NT2/D1 (cell line): ENCODE measurements at regions not wholly inside any gene's neighbourhood (a gene's known extent, or its start where the extent isn't known, plus 50 kb on each side); places are given as distances from the start of the nearest gene placed in this dataset.

Experiments
- DNase-seq: peaks from one replicate; pipeline ENCODE4 v3.0.0-alpha.2; 2011; ENCODE audit warnings: low read depth, low spot score
- H3K27me3 ChIP-seq: 2 replicates; pipeline ENCODE4 v1.6.0; 2011; ENCODE audit warnings: mild to moderate bottlenecking; ENCODE audit not compliant: insufficient read length, insufficient read depth
- H3K36me3 ChIP-seq: 2 replicates; pipeline ENCODE4 v1.6.1; 2011; ENCODE audit warnings: mild to moderate bottlenecking, low read length, mixed read lengths; ENCODE audit not compliant: insufficient read depth, insufficient read length
- H3K4me1 ChIP-seq: 2 replicates; pipeline ENCODE4 v1.5.1; 2011; ENCODE audit not compliant: insufficient read depth, insufficient read length
- H3K4me3 ChIP-seq: 2 replicates; pipeline ENCODE4 v1.5.1; 2011; ENCODE audit warnings: low read depth; ENCODE audit not compliant: insufficient read length
- H3K9ac ChIP-seq: 2 replicates; pipeline ENCODE4 v1.6.0; 2011; ENCODE audit warnings: low read depth; ENCODE audit not compliant: insufficient read length
- H3K9me3 ChIP-seq: 2 replicates; pipeline ENCODE4 v1.5.1; 2011; ENCODE audit warnings: mild to moderate bottlenecking, low read length; ENCODE audit not compliant: insufficient read depth
- SUZ12 ChIP-seq: IDR thresholded peaks from 2 replicates; pipeline ENCODE4 v1.6.1; 2011; ENCODE audit not compliant: insufficient read length, insufficient read depth; ENCODE audit errors: extremely low read depth
- YY1 ChIP-seq: IDR thresholded peaks from 2 replicates; pipeline ENCODE4 v1.6.1; 2011; ENCODE audit not compliant: insufficient read length, insufficient read depth
- ZNF274 ChIP-seq: IDR thresholded peaks from 2 replicates; pipeline ENCODE4 v1.6.1; 2011; ENCODE audit warnings: mild to moderate bottlenecking, low read depth, low read length

GRCh38 chr1:189644970-189645369, 832.7 kb downstream of the BRINP3 start:
- no peaks in the 10 kb centered on the region for H3K36me3 ChIP-seq
- no peak overlapping the region for H3K9ac ChIP-seq
- no peak overlapping the region for H3K4me3 ChIP-seq
- no peaks in the 10 kb centered on the region for H3K4me1 ChIP-seq
- DNase-seq, result no peak
- H3K9me3 ChIP-seq, result no peaks in the 10 kb centered on the region
- TF ChIP-seq SUZ12, result no peak
- no peak for TF ChIP-seq ZNF274
- TF ChIP-seq YY1, result no peak
- H3K27me3 ChIP-seq, result no peaks in the 10 kb centered on the region

- DNase-seq, result no peak
- no peaks in the 10 kb centered on the region for H3K36me3 ChIP-seq
- no peak overlapping the region for H3K9ac ChIP-seq
- H3K4me1 ChIP-seq, result no peaks in the 10 kb centered on the region
- H3K4me3 ChIP-seq, result no peak overlapping the region
- no peak for TF ChIP-seq ZNF274
- TF ChIP-seq YY1, result no peak
- no peak for TF ChIP-seq SUZ12
- no peaks in the 10 kb centered on the region for H3K27me3 ChIP-seq
- H3K9me3 ChIP-seq, result no peaks in the 10 kb centered on the region
These were observed 831.6 kb downstream of the BRINP3 start for GRCh38 chr1:189646066-189646465.

GRCh38 chr1:189654906-189655305, 822.8 kb downstream of the BRINP3 start:
- H3K4me3 ChIP-seq, result no peak overlapping the region
- no peaks in the 10 kb centered on the region for H3K9me3 ChIP-seq
- H3K9ac ChIP-seq, result no peak overlapping the region
- no peaks in the 10 kb centered on the region for H3K27me3 ChIP-seq
- H3K36me3 ChIP-seq, result no peaks in the 10 kb centered on the region
- no peaks in the 10 kb centered on the region for H3K4me1 ChIP-seq
- no peak for DNase-seq
- no peak for TF ChIP-seq YY1
- no peak for TF ChIP-seq ZNF274
- TF ChIP-seq SUZ12, result no peak

- TF ChIP-seq YY1 (no peak), ZNF274 (no peak), SUZ12 (no peak)
- Histone ChIP-seq H3K36me3 (no peaks in the 10 kb centered on the region), H3K4me3 (no peak overlapping the region), H3K27me3 (no peaks in the 10 kb centered on the region), H3K4me1 (no peaks in the 10 kb centered on the region), H3K9ac (no peak overlapping the region), H3K9me3 (peaks cover under 1% of the 10 kb centered on the region; the same call in 1 of the 2 replicates)
- DNase-seq, result no peak
These were observed 820.8 kb downstream of the BRINP3 start for GRCh38 chr1:189656628-189657530.

GRCh38 chr1:189657715-189658114, 819.9 kb downstream of the BRINP3 start:
- no peak for DNase-seq
- Histone ChIP-seq H3K4me3 (no peak overlapping the region), H3K4me1 (no peaks in the 10 kb centered on the region), H3K9ac (no peak overlapping the region), H3K9me3 (peaks cover 4% of the 10 kb centered on the region; the same call in 1 of the 2 replicates), H3K36me3 (no peaks in the 10 kb centered on the region), H3K27me3 (no peaks in the 10 kb centered on the region)
- TF ChIP-seq ZNF274 (no peak), SUZ12 (no peak)

GRCh38 chr1:189658381-189658780, 819.3 kb downstream of the BRINP3 start:
- no peaks in the 10 kb centered on the region for H3K36me3 ChIP-seq
- H3K4me3 ChIP-seq, result no peak overlapping the region
- H3K9me3 ChIP-seq, result peaks cover 4% of the 10 kb centered on the region; the same call in 1 of the 2 replicates
- TF ChIP-seq YY1, result no peak
- TF ChIP-seq ZNF274, result no peak
- no peak for TF ChIP-seq SUZ12
- no peak overlapping the region for H3K9ac ChIP-seq
- no peaks in the 10 kb centered on the region for H3K27me3 ChIP-seq
- DNase-seq, result no peak
- no peaks in the 10 kb centered on the region for H3K4me1 ChIP-seq

GRCh38 chr1:189659731-189660130, 817.9 kb downstream of the BRINP3 start:
- Histone ChIP-seq H3K9ac (no peak overlapping the region), H3K9me3 (peaks cover 4% of the 10 kb centered on the region; the same call in 1 of the 2 replicates)

More at GRCh38 chr1:189659731-189660130, 817.9 kb downstream of the BRINP3 start:
- no peaks in the 10 kb centered on the region for H3K27me3 ChIP-seq
- no peak overlapping the region for H3K4me3 ChIP-seq
- TF ChIP-seq ZNF274 (no peak), SUZ12 (no peak), YY1 (no peak)
- no peaks in the 10 kb centered on the region for H3K36me3 ChIP-seq
- H3K4me1 ChIP-seq, result no peaks in the 10 kb centered on the region
- no peak for DNase-seq
